ENCODE measurements at regions not wholly inside any gene's neighbourhood (a gene's known extent, or its start where the extent isn't known, plus 50 kb on each side); places are given as distances from the start of the nearest gene placed in this dataset.

GRCh38 chr20:22667198-22667597, 82.8 kb upstream of the FOXA2 start:
- Histone ChIP-seq H3K9me3 (ENCODE audit: control insufficient read depth, insufficient read depth, low read depth, low read length) (no peaks in the 10 kb centered on the region), H3K9ac (ENCODE audit: insufficient read depth, low read length) (no peak overlapping the region), H3K4me2 (ENCODE audit: extremely low read depth, insufficient read depth, low read length) (no peak overlapping the region), H3K79me2 (ENCODE audit: control insufficient read depth, insufficient read depth, low read length) (no peaks in the 10 kb centered on the region), H3K4me1 (ENCODE audit: control insufficient read depth, extremely low read depth, insufficient read depth, low read length) (no peaks in the 10 kb centered on the region), H2AFZ (ENCODE audit: low read length) (no peak overlapping the region), H3K27me3 (ENCODE audit: control insufficient read depth, insufficient read depth, low read length) (no peaks in the 10 kb centered on the region), H3K36me3 (ENCODE audit: control insufficient read depth, insufficient read depth, low read length) (no peaks in the 10 kb centered on the region), H4K20me1 (ENCODE audit: control insufficient read depth, extremely low read depth, insufficient read depth, low read length) (no peaks in the 10 kb centered on the region), H3K27ac (ENCODE audit: insufficient read depth, low read length) (no peak overlapping the region), H3K4me3 (replicated peaks in 1 of 4; ENCODE audit: control extremely low read depth in 1 of 4, insufficient read depth in 1 of 4, low read depth in 3 of 4, low read length in 4 of 4) (no peak overlapping the region)
- no peak for TF ChIP-seq EZH2 (IDR thresholded peaks at IDR 0.05; ENCODE audit: low read length, missing control alignments)
- TF ChIP-seq, protein P1, sequence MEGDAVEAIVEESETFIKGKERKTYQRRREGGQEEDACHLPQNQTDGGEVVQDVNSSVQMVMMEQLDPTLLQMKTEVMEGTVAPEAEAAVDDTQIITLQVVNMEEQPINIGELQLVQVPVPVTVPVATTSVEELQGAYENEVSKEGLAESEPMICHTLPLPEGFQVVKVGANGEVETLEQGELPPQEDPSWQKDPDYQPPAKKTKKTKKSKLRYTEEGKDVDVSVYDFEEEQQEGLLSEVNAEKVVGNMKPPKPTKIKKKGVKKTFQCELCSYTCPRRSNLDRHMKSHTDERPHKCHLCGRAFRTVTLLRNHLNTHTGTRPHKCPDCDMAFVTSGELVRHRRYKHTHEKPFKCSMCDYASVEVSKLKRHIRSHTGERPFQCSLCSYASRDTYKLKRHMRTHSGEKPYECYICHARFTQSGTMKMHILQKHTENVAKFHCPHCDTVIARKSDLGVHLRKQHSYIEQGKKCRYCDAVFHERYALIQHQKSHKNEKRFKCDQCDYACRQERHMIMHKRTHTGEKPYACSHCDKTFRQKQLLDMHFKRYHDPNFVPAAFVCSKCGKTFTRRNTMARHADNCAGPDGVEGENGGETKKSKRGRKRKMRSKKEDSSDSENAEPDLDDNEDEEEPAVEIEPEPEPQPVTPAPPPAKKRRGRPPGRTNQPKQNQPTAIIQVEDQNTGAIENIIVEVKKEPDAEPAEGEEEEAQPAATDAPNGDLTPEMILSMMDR (conservative IDR thresholded peaks at IDR 0.05 in 1 of 2, IDR thresholded peaks at IDR 0.05 in 1 of 2; ENCODE audit: low read depth in 1 of 2, low read length in 2 of 2) = no peak
- DNase-seq (ENCODE audit: low read depth in 2 of 2) = no peak

DNA sequence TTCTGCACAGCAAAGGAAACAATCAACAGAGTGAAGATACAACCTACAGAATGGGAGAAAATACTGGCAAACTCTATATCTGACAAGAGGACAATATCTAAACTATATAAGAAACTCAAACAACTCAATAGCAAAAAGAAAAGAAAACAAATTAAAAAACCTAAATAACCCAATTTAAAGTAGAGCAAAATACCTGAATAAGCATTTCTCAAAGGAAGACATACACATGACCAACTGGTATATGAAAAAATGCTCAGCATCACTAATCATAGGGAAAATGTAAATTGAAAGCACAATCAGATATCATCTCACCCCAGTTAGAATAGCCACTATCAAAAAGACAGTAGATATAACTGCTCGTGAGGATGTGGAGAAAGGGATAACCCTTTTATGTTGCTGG, 87.8 kb upstream of the FOXA2 start:
- DNase-seq (ENCODE audit: low read depth in 2 of 2) = no peak
- H3K4me2 ChIP-seq (ENCODE audit: extremely low read depth, insufficient read depth, low read length) = no peak overlapping the region
- no peak overlapping the region for H2AFZ ChIP-seq (ENCODE audit: low read length)
- H3K9me3 ChIP-seq (ENCODE audit: control insufficient read depth, insufficient read depth, low read depth, low read length) = no peaks in the 10 kb centered on the region
- no peak overlapping the region for H3K9ac ChIP-seq (ENCODE audit: insufficient read depth, low read length)
- H3K27me3 ChIP-seq (ENCODE audit: control insufficient read depth, insufficient read depth, low read length) = no peaks in the 10 kb centered on the region
- H3K4me3 ChIP-seq (replicated peaks in 1 of 4; ENCODE audit: control extremely low read depth in 1 of 4, insufficient read depth in 1 of 4, low read depth in 3 of 4, low read length in 4 of 4) = no peak overlapping the region
- no peak overlapping the region for H3K27ac ChIP-seq (ENCODE audit: insufficient read depth, low read length)
- H3K4me1 ChIP-seq (ENCODE audit: control insufficient read depth, extremely low read depth, insufficient read depth, low read length) = no peaks in the 10 kb centered on the region
- no peaks in the 10 kb centered on the region for H3K36me3 ChIP-seq (ENCODE audit: control insufficient read depth, insufficient read depth, low read length)
- no peak for TF ChIP-seq EZH2 (IDR thresholded peaks at IDR 0.05; ENCODE audit: low read length, missing control alignments)
- TF ChIP-seq, protein P1 (conservative IDR thresholded peaks at IDR 0.05 in 1 of 2, IDR thresholded peaks at IDR 0.05 in 1 of 2; ENCODE audit: low read depth in 1 of 2, low read length in 2 of 2) = no peak
- H3K79me2 ChIP-seq (ENCODE audit: control insufficient read depth, insufficient read depth, low read length) = no peaks in the 10 kb centered on the region
- H4K20me1 ChIP-seq (ENCODE audit: control insufficient read depth, extremely low read depth, insufficient read depth, low read length) = no peaks in the 10 kb centered on the region

GRCh38 chr20:22673467-22673866, 89.1 kb upstream of the FOXA2 start:
- Histone ChIP-seq H3K36me3 (ENCODE audit: control insufficient read depth, insufficient read depth, low read length) (no peaks in the 10 kb centered on the region), H3K4me2 (ENCODE audit: extremely low read depth, insufficient read depth, low read length) (no peak overlapping the region), H2AFZ (ENCODE audit: low read length) (no peak overlapping the region), H3K27me3 (ENCODE audit: control insufficient read depth, insufficient read depth, low read length) (no peaks in the 10 kb centered on the region), H3K9ac (ENCODE audit: insufficient read depth, low read length) (no peak overlapping the region), H3K9me3 (ENCODE audit: control insufficient read depth, insufficient read depth, low read depth, low read length) (no peaks in the 10 kb centered on the region), H3K4me1 (ENCODE audit: control insufficient read depth, extremely low read depth, insufficient read depth, low read length) (no peaks in the 10 kb centered on the region), H3K4me3 (replicated peaks in 1 of 4; ENCODE audit: control extremely low read depth in 1 of 4, insufficient read depth in 1 of 4, low read depth in 3 of 4, low read length in 4 of 4) (no peak overlapping the region), H3K79me2 (ENCODE audit: control insufficient read depth, insufficient read depth, low read length) (no peaks in the 10 kb centered on the region), H3K27ac (ENCODE audit: insufficient read depth, low read length) (no peak overlapping the region), H4K20me1 (ENCODE audit: control insufficient read depth, extremely low read depth, insufficient read depth, low read length) (no peaks in the 10 kb centered on the region)
- TF ChIP-seq, protein P1 (conservative IDR thresholded peaks at IDR 0.05 in 1 of 2, IDR thresholded peaks at IDR 0.05 in 1 of 2; ENCODE audit: low read depth in 1 of 2, low read length in 2 of 2) = no peak
- no peak for TF ChIP-seq EZH2 (IDR thresholded peaks at IDR 0.05; ENCODE audit: low read length, missing control alignments)
- no peak for DNase-seq (ENCODE audit: low read depth in 2 of 2)
